ENCODE measurements at regions not wholly inside any gene's neighbourhood (a gene's known extent, or its start where the extent isn't known, plus 50 kb on each side); places are given as distances from the start of the nearest gene placed in this dataset.

DNA sequence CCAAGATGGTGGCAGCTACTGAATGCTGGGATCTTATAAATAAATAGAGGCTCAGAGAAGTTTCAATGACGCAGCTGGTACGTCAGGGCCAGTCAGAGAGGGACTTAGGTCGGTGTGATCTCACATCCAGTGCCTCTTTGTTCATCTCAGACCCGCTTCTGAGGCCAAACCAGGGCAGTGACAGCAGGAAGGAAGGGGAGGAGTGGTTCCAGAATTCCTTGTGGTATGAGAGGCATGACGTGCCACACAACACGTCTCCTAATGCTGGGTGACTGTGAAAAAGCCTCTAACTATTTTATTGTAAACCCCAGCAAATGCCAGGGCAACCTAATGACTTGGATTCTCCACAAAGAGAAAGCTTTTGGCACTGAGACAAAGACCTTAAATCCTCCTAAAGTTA is 423.3 kb downstream of the LPIN1 start:
- H3K9me3 ChIP-seq (ENCODE audit: control extremely low read depth in 1 of 5, control insufficient read depth in 4 of 5, insufficient read depth in 2 of 5, low read depth in 1 of 5, low read length in 4 of 5), result no peaks in the 10 kb centered on the region
- H3K27me3 ChIP-seq (replicated peaks in 2 of 5; ENCODE audit: control insufficient read depth in 4 of 5, insufficient read depth in 5 of 5, low read length in 4 of 5), result no peaks in the 10 kb centered on the region
- CTCF ChIA-PET, result interaction anchor here (0.8 to 1.6 kb wide), 7 partner anchors 9 to 837 kb away, joined by 3 to 6 read pairs (median 3); partner anchors contain the start of gene TRIB2
- peaks cover 15 to 24% (median 22%) of the 10 kb centered on the region in 4 experiments for H3K4me1 ChIP-seq (ENCODE audit: control extremely low read depth in 1 of 4, control insufficient read depth in 4 of 4, insufficient read depth in 4 of 4, low read length in 3 of 4)
- DNase-seq, result peak; percentile 78 to 94 (median 94)
- H3K4me3 ChIP-seq (ENCODE audit: control insufficient read depth in 1 of 7, extremely low read depth in 1 of 7, insufficient read depth in 4 of 7, low read depth in 2 of 7, low read length in 6 of 7), result peak overlapping the region in 3 of 7 experiments; percentile 10 to 31 (median 15)
- 15% methylated on average over 4 of the region's 6 CpGs for WGBS (ENCODE audit: insufficient coverage)
- H3K36me3 ChIP-seq (ENCODE audit: control insufficient read depth in 4 of 4, insufficient read depth in 4 of 4, low read length in 3 of 4), result no peaks in the 10 kb centered on the region
- POLR2A ChIA-PET, result no interaction called here
- peak overlapping the region in 1 of 2 experiments; percentile 39 for H3K27ac ChIP-seq (ENCODE audit: insufficient read depth in 1 of 2, low read depth in 1 of 2, low read length in 2 of 2, poor library complexity in 1 of 2, severe bottlenecking in 2 of 2)

DNA sequence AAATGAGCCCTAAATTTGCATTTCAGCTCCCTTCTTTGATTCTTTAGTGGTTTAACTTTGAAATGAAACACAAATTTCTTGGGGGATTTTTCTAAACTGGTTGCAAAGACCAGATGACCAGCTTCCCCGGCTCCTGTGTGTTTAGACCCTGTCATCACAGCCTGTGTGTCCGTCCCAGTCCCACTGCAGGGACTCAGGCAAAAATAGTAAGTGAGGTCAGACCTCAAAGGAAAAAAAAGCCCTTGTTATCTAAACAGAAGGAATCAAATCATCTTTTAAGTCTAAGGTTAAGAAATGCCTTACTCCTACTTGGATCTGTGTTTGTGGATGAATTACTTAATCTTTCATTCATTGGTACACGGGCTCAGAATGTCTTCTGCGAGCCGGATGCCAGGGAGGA is 423.7 kb downstream of the LPIN1 start:
- Histone ChIP-seq H3K36me3 (ENCODE audit: control insufficient read depth in 4 of 4, insufficient read depth in 4 of 4, low read length in 3 of 4) (no peaks in the 10 kb centered on the region), H3K27me3 (replicated peaks in 2 of 5; ENCODE audit: control insufficient read depth in 4 of 5, insufficient read depth in 5 of 5, low read length in 4 of 5) (no peaks in the 10 kb centered on the region), H3K9me3 (ENCODE audit: control extremely low read depth in 1 of 5, control insufficient read depth in 4 of 5, insufficient read depth in 2 of 5, low read depth in 1 of 5, low read length in 4 of 5) (no peaks in the 10 kb centered on the region), H3K27ac (ENCODE audit: insufficient read depth in 1 of 2, low read depth in 1 of 2, low read length in 2 of 2, poor library complexity in 1 of 2, severe bottlenecking in 2 of 2) (peak overlapping the region in 1 of 2 experiments; percentile 39), H3K4me1 (ENCODE audit: control extremely low read depth in 1 of 4, control insufficient read depth in 4 of 4, insufficient read depth in 4 of 4, low read length in 3 of 4) (peaks cover 15 to 24% (median 22%) of the 10 kb centered on the region in 4 experiments), H3K4me3 (ENCODE audit: control insufficient read depth in 1 of 7, extremely low read depth in 1 of 7, insufficient read depth in 4 of 7, low read depth in 2 of 7, low read length in 6 of 7) (peak overlapping the region in 2 of 7 experiments; percentile 10 to 15)
- ChIA-PET POLR2A (no interaction called here), CTCF (interaction anchor here (0.8 to 1.6 kb wide), 5 partner anchors 9 to 837 kb away, joined by 3 to 6 read pairs (median 3); partner anchors contain the start of gene TRIB2)
- DNase-seq, result no peak
- WGBS (ENCODE audit: insufficient coverage), result 55% methylated on average over 5 of the region's 5 CpGs

DNA sequence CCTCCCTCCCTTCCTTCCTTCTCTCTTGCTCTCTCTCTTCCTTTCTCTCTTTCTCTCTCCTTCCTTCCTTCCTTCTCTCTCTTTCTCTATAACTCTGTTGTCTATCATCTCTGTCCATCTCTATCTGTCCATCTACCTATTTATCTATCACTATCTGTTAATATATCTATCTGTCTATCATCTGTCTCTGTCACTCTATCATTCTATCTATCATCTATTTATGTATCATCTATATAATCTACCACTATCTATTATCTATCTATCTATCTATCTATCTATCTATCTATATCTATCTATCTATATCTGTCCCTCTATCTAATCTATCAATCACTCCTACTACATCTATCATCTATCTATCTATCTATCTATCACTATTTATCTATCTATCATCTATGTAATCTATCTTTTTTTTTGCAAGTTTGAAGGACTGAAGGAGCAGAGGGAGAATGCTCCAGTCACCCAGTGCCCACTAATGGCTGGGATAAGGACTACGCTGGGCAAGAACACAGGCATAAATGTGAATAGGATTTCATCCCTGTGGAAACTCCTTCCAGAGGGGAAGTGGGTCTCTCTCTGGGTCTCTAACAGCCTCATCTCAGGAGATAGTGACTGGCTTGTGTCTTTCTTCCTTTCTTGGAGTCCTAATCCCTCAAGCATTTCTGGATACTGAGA is 427.0 kb downstream of the LPIN1 start:
- ChIA-PET POLR2A (no interaction called here), CTCF (interaction anchor here (0.9 kb wide), 2 partner anchors 143 to 342 kb away, joined by 3 read pairs; no protein-coding TSS in a partner anchor)
- Histone ChIP-seq H3K36me3 (ENCODE audit: control insufficient read depth in 4 of 4, insufficient read depth in 4 of 4, low read length in 3 of 4) (no peaks in the 10 kb centered on the region), H3K9me3 (ENCODE audit: control extremely low read depth in 1 of 5, control insufficient read depth in 4 of 5, insufficient read depth in 2 of 5, low read depth in 1 of 5, low read length in 4 of 5) (no peaks in the 10 kb centered on the region), H3K27me3 (replicated peaks in 2 of 5; ENCODE audit: control insufficient read depth in 4 of 5, insufficient read depth in 5 of 5, low read length in 4 of 5) (no peaks in the 10 kb centered on the region), H3K4me3 (ENCODE audit: control insufficient read depth in 1 of 7, extremely low read depth in 1 of 7, insufficient read depth in 4 of 7, low read depth in 2 of 7, low read length in 6 of 7) (no peak overlapping the region), H3K27ac (ENCODE audit: insufficient read depth in 1 of 2, low read depth in 1 of 2, low read length in 2 of 2, poor library complexity in 1 of 2, severe bottlenecking in 2 of 2) (no peak overlapping the region), H3K4me1 (ENCODE audit: control extremely low read depth in 1 of 4, control insufficient read depth in 4 of 4, insufficient read depth in 4 of 4, low read length in 3 of 4) (peaks cover 28 to 46% (median 40%) of the 10 kb centered on the region in 4 experiments)
- no CpG with 5 or more reads among the region's 1 CpG for WGBS (ENCODE audit: insufficient coverage)
- no peak for DNase-seq

DNA sequence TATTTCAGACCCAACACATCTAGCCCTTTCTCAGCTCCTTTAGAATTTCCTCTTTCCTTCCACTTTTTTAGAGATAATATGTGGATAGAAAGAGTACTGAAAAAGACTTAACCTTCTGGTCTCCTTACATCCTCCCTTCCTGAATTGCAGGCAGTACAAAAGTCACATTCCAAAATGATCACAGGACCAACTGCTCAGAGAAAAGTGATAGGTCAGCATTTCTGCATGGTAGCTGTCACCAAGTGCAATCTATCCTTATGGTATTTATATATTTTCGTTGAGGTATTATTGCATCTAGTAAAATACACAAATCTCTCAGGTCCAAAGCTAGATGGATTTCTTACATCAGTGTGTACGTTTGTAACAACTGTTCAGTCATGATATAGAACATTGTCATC is 427.5 kb downstream of the LPIN1 start:
- ChIA-PET CTCF (interaction anchor here (0.9 kb wide), 2 partner anchors 143 to 342 kb away, joined by 3 read pairs; no protein-coding TSS in a partner anchor), POLR2A (no interaction called here)
- no peaks in the 10 kb centered on the region for H3K36me3 ChIP-seq (ENCODE audit: control insufficient read depth in 4 of 4, insufficient read depth in 4 of 4, low read length in 3 of 4)
- WGBS (ENCODE audit: insufficient coverage), result 100% methylated on average over 1 of the region's 2 CpGs
- H3K27ac ChIP-seq (ENCODE audit: insufficient read depth in 1 of 2, low read depth in 1 of 2, low read length in 2 of 2, poor library complexity in 1 of 2, severe bottlenecking in 2 of 2), result no peak overlapping the region
- no peak for DNase-seq
- no peak overlapping the region for H3K4me3 ChIP-seq (ENCODE audit: control insufficient read depth in 1 of 7, extremely low read depth in 1 of 7, insufficient read depth in 4 of 7, low read depth in 2 of 7, low read length in 6 of 7)
- H3K4me1 ChIP-seq (ENCODE audit: control extremely low read depth in 1 of 4, control insufficient read depth in 4 of 4, insufficient read depth in 4 of 4, low read length in 3 of 4), result peaks cover 23 to 42% (median 36%) of the 10 kb centered on the region in 4 experiments
- no peaks in the 10 kb centered on the region for H3K27me3 ChIP-seq (replicated peaks in 2 of 5; ENCODE audit: control insufficient read depth in 4 of 5, insufficient read depth in 5 of 5, low read length in 4 of 5)
- H3K9me3 ChIP-seq (ENCODE audit: control extremely low read depth in 1 of 5, control insufficient read depth in 4 of 5, insufficient read depth in 2 of 5, low read depth in 1 of 5, low read length in 4 of 5), result no peaks in the 10 kb centered on the region

DNA sequence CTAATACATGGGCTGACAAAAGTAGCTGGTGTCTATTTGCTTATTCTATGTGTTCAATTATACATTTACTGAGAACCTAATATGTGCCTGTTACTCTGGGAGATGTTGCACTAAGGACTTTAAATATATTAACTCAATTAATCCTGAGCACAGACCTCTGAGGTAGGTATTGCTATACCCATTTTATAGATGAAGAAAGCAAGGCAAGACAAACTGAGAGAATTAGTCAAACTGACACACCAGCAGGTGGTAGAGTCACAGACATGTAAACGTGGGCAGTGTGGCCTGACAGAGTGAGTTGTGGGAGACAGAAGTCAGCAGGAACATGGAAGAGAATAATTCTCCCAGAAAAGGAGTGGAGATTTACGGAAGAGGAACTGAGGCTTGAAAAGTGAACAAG is 428.9 kb downstream of the LPIN1 start:
- Histone ChIP-seq H3K4me3 (ENCODE audit: control insufficient read depth in 1 of 7, extremely low read depth in 1 of 7, insufficient read depth in 4 of 7, low read depth in 2 of 7, low read length in 6 of 7) (no peak overlapping the region), H3K27me3 (replicated peaks in 2 of 5; ENCODE audit: control insufficient read depth in 4 of 5, insufficient read depth in 5 of 5, low read length in 4 of 5) (no peaks in the 10 kb centered on the region), H3K27ac (ENCODE audit: insufficient read depth in 1 of 2, low read depth in 1 of 2, low read length in 2 of 2, poor library complexity in 1 of 2, severe bottlenecking in 2 of 2) (no peak overlapping the region), H3K4me1 (ENCODE audit: control extremely low read depth in 1 of 4, control insufficient read depth in 4 of 4, insufficient read depth in 4 of 4, low read length in 3 of 4) (peaks cover 13 to 29% (median 22%) of the 10 kb centered on the region in 4 experiments), H3K9me3 (ENCODE audit: control extremely low read depth in 1 of 5, control insufficient read depth in 4 of 5, insufficient read depth in 2 of 5, low read depth in 1 of 5, low read length in 4 of 5) (no peaks in the 10 kb centered on the region), H3K36me3 (ENCODE audit: control insufficient read depth in 4 of 4, insufficient read depth in 4 of 4, low read length in 3 of 4) (no peaks in the 10 kb centered on the region)
- 100% methylated on average over 2 of the region's 2 CpGs for WGBS (ENCODE audit: insufficient coverage)
- ChIA-PET CTCF (no interaction called here), POLR2A (no interaction called here)
- no peak for DNase-seq

DNA sequence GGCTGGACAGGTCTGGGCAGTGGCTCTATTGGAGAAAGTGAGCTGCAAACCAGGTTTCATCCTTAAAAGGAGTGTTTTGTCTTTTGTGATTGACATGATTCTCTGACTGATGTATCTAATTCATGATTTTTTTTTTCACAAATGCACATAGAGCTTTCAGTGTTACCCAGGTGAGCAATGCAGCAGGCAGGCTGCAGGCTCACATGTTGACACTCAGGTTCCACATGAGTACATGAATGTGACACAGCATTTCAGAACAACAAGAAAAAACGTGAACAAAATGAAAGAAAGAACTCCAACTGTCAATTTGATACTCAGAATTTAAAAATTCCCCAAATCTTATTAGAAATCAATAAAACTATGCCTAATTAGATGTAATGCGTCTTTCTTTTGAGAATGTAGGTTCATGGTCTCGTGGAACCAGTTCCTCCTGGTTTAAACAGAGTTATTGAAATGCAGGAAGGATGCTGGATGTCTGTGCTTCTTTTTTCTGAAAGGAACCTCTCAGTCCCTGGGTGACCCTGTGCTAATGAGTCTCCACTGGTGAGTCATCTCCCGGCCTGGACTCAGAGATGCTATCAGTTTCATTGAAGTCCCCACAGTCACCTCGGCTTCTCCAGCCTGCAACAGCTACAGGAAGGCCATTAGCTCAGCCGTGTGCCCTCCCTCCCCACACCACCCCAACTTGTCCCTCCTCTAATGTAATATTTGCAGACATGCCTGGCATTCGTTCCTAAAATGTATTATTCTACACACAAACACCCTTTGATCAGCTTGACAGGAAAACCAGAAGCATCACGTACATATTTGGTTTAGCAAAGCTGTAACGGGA is 430.4 kb downstream of the LPIN1 start:
- peak; percentile 70 to 94 (median 91) for DNase-seq

More for the DNA sequence above, 430.4 kb downstream of the LPIN1 start:
- H3K4me3 ChIP-seq (ENCODE audit: control insufficient read depth in 1 of 7, extremely low read depth in 1 of 7, insufficient read depth in 4 of 7, low read depth in 2 of 7, low read length in 6 of 7), result no peak overlapping the region
- H3K4me1 ChIP-seq (ENCODE audit: control extremely low read depth in 1 of 4, control insufficient read depth in 4 of 4, insufficient read depth in 4 of 4, low read length in 3 of 4), result peaks cover 13 to 24% (median 19%) of the 10 kb centered on the region in 4 experiments
- WGBS (ENCODE audit: insufficient coverage), result 6% methylated on average over 6 of the region's 9 CpGs
- ChIA-PET CTCF (interaction anchor here (2.3 kb wide), 1 partner anchor 12 kb away, joined by 8 read pairs; no protein-coding TSS in a partner anchor), POLR2A (interaction anchor here (0.6 kb wide), 1 partner anchor 299 kb away, joined by 5 read pairs; no protein-coding TSS in a partner anchor)
- no peaks in the 10 kb centered on the region for H3K27me3 ChIP-seq (replicated peaks in 2 of 5; ENCODE audit: control insufficient read depth in 4 of 5, insufficient read depth in 5 of 5, low read length in 4 of 5)
- H3K27ac ChIP-seq (ENCODE audit: insufficient read depth in 1 of 2, low read depth in 1 of 2, low read length in 2 of 2, poor library complexity in 1 of 2, severe bottlenecking in 2 of 2), result peak overlapping the region in 1 of 2 experiments; percentile 44
- no peaks in the 10 kb centered on the region for H3K36me3 ChIP-seq (ENCODE audit: control insufficient read depth in 4 of 4, insufficient read depth in 4 of 4, low read length in 3 of 4)
- H3K9me3 ChIP-seq (ENCODE audit: control extremely low read depth in 1 of 5, control insufficient read depth in 4 of 5, insufficient read depth in 2 of 5, low read depth in 1 of 5, low read length in 4 of 5), result no peaks in the 10 kb centered on the region

Data from common myeloid progenitor, CD34-positive (primary cell).